Neutrophil (primary cell): ENCODE measurements at regions not wholly inside any gene's neighbourhood (a gene's known extent, or its start where the extent isn't known, plus 50 kb on each side); places are given as distances from the start of the nearest gene placed in this dataset.

ENCODE experiments used
- H3K27ac ChIP-seq: fragments of 200-600 bp; sonication (generic); 2 replicates; pipeline ENCODE4 v1.5.1; 2016; ENCODE audit warnings: mild to moderate bottlenecking, moderate library complexity
- H3K27me3 ChIP-seq: fragments of 200-600 bp; sonication (generic); 2 replicates; pipeline ENCODE4 v1.6.0; 2016; ENCODE audit warnings: mild to moderate bottlenecking
- H3K36me3 ChIP-seq: fragments of 200-600 bp; sonication (generic); 2 replicates; pipeline ENCODE4 v1.5.1; 2017
- H3K4me1 ChIP-seq, 2 experiments: fragments of 200-600 bp in 1 of 2; sonication (generic) in 1 of 2; 1 replicate in 1 of 2; 2 replicates in 1 of 2; pipeline versions ENCODE4 v1.5.1 to v1.6.1; 2013 to 2016; ENCODE audit warnings: low read depth in 1 of 2, low read length in 1 of 2, mild to moderate bottlenecking in 1 of 2, moderate library complexity in 1 of 2; ENCODE audit not compliant: control insufficient read depth in 1 of 2, insufficient read depth in 1 of 2
- H3K4me3 ChIP-seq, 2 experiments: fragments of 200-600 bp in 1 of 2; sonication (generic) in 1 of 2; 1 replicate in 1 of 2; 2 replicates in 1 of 2; pipeline ENCODE4 v1.5.1; 2013 to 2016; ENCODE audit warnings: low read depth in 1 of 2, low read length in 1 of 2, mild to moderate bottlenecking in 1 of 2, moderate library complexity in 1 of 2
- H3K9me3 ChIP-seq: fragments of 200-600 bp; sonication (generic); 2 replicates; pipeline ENCODE4 v1.5.1; 2016
- TF ChIP-seq, protein P1 (sequence below): fragments of 200-600 bp; sonication (generic); IDR thresholded peaks from 2 replicates; pipeline ENCODE4 v1.5.1; 2016; ENCODE audit warnings: antibody characterized with exemption

DNA sequence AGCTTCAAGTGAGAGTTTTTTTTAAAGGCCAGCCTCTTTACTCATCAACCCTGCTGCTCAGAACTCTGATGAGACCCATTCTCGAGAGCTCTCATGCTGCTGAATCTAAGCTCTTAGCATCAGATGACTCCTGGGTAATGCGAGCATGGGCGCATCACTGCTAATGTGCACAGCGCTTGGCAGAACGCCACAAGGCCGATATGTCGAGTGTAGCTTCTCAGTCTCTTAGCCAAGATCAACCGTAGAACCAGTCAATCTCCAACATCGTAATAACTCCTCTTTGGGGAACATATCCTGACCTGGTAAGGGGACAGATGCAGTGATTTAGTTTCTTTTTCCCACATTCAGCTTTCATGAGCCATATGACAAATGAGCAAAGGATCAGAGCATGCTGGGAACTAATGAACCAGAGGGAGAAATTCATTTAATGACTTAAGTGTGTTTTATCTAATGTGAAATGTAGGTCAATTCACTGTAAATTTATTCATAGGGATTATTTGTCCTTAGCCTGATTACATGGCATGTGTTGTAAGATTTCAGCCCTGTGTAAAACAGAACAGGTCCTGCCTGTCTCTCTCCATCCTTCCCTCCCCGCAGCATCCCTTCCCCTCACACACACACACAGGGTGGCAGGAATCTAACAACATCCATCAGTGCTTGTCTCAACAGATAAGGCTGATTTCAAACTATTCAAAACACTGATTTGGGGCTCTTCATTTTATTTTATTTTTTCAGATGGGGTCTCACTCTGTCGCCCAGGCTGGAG, 195.4 kb upstream of the C2CD4B start:
- Histone ChIP-seq H3K4me3 (no peak overlapping the region), H3K4me1 (no peaks in the 10 kb centered on the region), H3K36me3 (no peaks in the 10 kb centered on the region), H3K27me3 (peaks cover 50% of the 10 kb centered on the region), H3K27ac (no peak overlapping the region), H3K9me3 (no peaks in the 10 kb centered on the region)
- TF ChIP-seq, protein P1, sequence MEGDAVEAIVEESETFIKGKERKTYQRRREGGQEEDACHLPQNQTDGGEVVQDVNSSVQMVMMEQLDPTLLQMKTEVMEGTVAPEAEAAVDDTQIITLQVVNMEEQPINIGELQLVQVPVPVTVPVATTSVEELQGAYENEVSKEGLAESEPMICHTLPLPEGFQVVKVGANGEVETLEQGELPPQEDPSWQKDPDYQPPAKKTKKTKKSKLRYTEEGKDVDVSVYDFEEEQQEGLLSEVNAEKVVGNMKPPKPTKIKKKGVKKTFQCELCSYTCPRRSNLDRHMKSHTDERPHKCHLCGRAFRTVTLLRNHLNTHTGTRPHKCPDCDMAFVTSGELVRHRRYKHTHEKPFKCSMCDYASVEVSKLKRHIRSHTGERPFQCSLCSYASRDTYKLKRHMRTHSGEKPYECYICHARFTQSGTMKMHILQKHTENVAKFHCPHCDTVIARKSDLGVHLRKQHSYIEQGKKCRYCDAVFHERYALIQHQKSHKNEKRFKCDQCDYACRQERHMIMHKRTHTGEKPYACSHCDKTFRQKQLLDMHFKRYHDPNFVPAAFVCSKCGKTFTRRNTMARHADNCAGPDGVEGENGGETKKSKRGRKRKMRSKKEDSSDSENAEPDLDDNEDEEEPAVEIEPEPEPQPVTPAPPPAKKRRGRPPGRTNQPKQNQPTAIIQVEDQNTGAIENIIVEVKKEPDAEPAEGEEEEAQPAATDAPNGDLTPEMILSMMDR, result no peak

DNA sequence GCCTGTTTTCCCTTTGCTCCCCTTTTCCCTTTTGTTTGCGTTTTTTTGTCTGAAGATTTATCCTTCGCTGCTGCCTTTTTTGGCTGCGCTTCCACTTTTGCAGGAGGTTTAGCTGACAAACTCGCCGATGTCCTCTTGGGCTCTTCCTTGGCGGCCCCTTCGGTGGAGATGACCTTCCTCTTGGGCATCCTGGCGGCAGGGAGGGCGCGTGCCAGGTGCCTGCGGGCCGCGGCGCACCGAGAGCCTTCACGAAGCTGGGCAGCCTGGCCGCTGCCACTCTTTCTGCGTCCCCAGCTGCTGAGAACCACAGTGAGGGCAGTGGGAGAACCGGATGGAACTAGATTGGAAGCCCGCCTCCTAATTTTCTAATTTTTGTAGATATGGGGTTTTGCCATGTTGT, 197.1 kb upstream of the C2CD4B start:
- no peaks in the 10 kb centered on the region for H3K9me3 ChIP-seq
- no peak overlapping the region for H3K4me3 ChIP-seq
- H3K4me1 ChIP-seq, result no peaks in the 10 kb centered on the region
- TF ChIP-seq, protein P1, result no peak
- no peak overlapping the region for H3K27ac ChIP-seq
- H3K36me3 ChIP-seq, result no peaks in the 10 kb centered on the region
- peaks cover 60% of the 10 kb centered on the region for H3K27me3 ChIP-seq

DNA sequence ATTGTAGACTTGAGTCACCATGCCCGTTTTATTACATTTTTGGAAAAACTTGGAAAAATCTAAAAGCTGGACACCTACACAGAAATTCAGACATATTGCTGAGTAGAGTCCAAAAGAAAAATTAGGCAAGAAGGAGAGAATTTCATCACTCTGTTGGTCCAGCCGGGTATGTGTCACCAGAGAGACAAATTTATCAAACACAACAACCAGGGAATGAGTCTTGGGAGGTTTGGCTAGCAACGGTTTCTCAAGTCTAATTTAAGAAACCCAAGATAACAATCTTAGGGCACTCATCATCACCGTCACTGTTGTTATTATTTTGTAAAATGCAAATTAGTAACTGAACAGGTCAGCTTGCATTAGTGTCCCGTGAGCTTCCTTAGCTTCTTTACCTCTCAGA, 197.5 kb upstream of the C2CD4B start:
- Histone ChIP-seq H3K27ac (no peak overlapping the region), H3K4me3 (no peak overlapping the region), H3K9me3 (no peaks in the 10 kb centered on the region), H3K36me3 (no peaks in the 10 kb centered on the region), H3K4me1 (no peaks in the 10 kb centered on the region), H3K27me3 (peaks cover 58% of the 10 kb centered on the region)
- TF ChIP-seq, protein P1, result no peak

DNA sequence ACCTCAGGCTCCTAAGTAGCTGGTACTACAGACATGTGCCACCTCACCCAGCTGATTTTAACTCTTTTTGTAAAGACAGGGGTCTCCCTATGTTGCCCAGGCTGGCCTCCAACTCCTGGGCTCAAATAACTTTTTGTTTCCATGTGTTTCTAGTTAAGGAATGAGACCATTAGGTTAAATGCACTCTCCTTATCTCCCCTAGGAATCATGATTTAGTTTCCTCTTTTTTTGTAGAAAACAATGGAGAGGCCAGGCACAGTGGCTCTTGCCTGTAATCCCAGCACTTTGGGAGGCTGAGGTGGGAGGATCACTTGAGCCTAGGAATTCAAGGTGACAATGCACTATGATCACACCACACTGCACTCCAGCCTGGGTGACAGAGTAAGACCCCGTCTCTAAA, 198.8 kb upstream of the C2CD4B start:
- H3K27ac ChIP-seq, result no peak overlapping the region
- TF ChIP-seq, protein P1, result no peak
- no peaks in the 10 kb centered on the region for H3K9me3 ChIP-seq
- no peak overlapping the region for H3K4me3 ChIP-seq
- H3K27me3 ChIP-seq, result peaks cover 54% of the 10 kb centered on the region
- no peaks in the 10 kb centered on the region for H3K4me1 ChIP-seq
- no peaks in the 10 kb centered on the region for H3K36me3 ChIP-seq

DNA sequence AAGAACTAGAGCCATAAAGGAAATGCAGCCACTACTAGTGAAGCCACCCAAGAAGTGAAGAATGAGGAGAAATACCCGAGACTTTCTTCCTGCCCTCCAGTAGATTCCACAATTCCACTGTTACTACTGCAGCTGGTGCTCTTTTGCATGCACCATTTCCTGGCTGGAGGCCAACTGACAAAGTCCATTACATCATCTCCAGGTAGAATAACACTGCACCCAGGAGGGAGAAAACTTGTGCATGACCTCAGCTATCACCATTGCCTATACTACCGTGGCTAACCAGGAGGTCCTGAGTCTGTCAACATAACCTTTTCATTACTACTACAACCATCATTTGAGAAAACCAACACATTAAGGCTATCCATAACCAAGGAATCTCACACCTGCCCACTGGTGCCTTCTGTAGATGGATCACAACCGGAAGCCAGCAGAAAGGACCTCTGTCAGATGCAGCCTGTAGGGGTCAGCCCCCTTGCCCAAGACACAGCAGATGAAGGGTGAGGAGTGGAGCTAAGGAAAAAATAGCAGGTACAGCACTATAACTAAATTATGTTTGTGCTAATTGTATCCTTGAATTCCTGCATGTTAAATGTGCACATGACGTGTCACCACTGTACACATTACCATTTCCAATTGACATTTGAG, 200.8 kb upstream of the C2CD4B start:
- no peaks in the 10 kb centered on the region for H3K4me1 ChIP-seq
- TF ChIP-seq, protein P1, result no peak
- H3K36me3 ChIP-seq, result no peaks in the 10 kb centered on the region
- peaks cover 48% of the 10 kb centered on the region for H3K27me3 ChIP-seq
- H3K27ac ChIP-seq, result no peak overlapping the region
- no peak overlapping the region for H3K4me3 ChIP-seq
- H3K9me3 ChIP-seq, result no peaks in the 10 kb centered on the region
